H9 (cell line): ENCODE measurements at regions not wholly inside any gene's neighbourhood (a gene's known extent, or its start where the extent isn't known, plus 50 kb on each side); places are given as distances from the start of the nearest gene placed in this dataset.
A peak's percentile ranks its signal among the peaks of the same experiment; 100 is the strongest.

Experiments used
- DNase-seq: peaks from one replicate; pipeline ENCODE4 v3.0.0-alpha.2; 2017
- H2AFZ ChIP-seq: one replicate; pipeline ENCODE4 v1.6.1; 2013; ENCODE audit warnings: mild to moderate bottlenecking, low read length, control low read depth, moderate library complexity
- H2AK5ac ChIP-seq: 2 replicates; pipeline ENCODE4 v1.6.1; 2013; ENCODE audit warnings: low read length, control low read depth, mixed read lengths; ENCODE audit not compliant: insufficient read length
- H2BK120ac ChIP-seq: one replicate; pipeline ENCODE4 v1.6.1; 2013; ENCODE audit warnings: low read depth, mild to moderate bottlenecking, low read length, control low read depth, inconsistent platforms; ENCODE audit not compliant: poor library complexity, severe bottlenecking
- H2BK12ac ChIP-seq: 2 replicates; pipeline ENCODE4 v1.6.1; 2013; ENCODE audit warnings: low read length, control low read depth, mixed read lengths, low read depth; ENCODE audit not compliant: insufficient read length
- H2BK15ac ChIP-seq: 2 replicates; pipeline ENCODE4 v1.6.1; 2013; ENCODE audit warnings: low read depth, low read length, control low read depth
- H2BK20ac ChIP-seq: one replicate; pipeline ENCODE4 v1.6.1; 2013; ENCODE audit warnings: low read depth, mild to moderate bottlenecking, low read length, control low read depth, inconsistent platforms; ENCODE audit not compliant: poor library complexity, severe bottlenecking
- H2BK5ac ChIP-seq: 2 replicates; pipeline ENCODE4 v1.6.1; 2013; ENCODE audit warnings: low read length, control low read depth, mixed read lengths; ENCODE audit not compliant: insufficient read length
- H3K14ac ChIP-seq: 2 replicates; pipeline ENCODE4 v1.6.1; 2013; ENCODE audit warnings: low read length, control low read depth; ENCODE audit not compliant: insufficient read depth
- H3K18ac ChIP-seq: 2 replicates; pipeline ENCODE4 v1.6.1; 2013; ENCODE audit warnings: low read depth, mild to moderate bottlenecking, mixed read lengths, low read length, control low read depth; ENCODE audit not compliant: insufficient read length
- H3K23ac ChIP-seq: 2 replicates; pipeline ENCODE4 v1.6.1; 2013; ENCODE audit warnings: low read length, control low read depth, mixed read lengths, low read depth; ENCODE audit not compliant: insufficient read length
- H3K23me2 ChIP-seq: 2 replicates; pipeline ENCODE4 v1.6.1; 2013; ENCODE audit warnings: low read depth, mild to moderate bottlenecking, mixed read lengths, low read length, control low read depth; ENCODE audit not compliant: insufficient read length, poor library complexity, severe bottlenecking
- H3K27ac ChIP-seq: 2 replicates; pipeline ENCODE4 v1.5.1; 2013; ENCODE audit warnings: low read length, control low read depth, mixed read lengths, low read depth; ENCODE audit not compliant: insufficient read length
- H3K27me3 ChIP-seq: 2 replicates; pipeline ENCODE4 v1.6.1; 2013; ENCODE audit warnings: low read length, control low read depth, inconsistent platforms; ENCODE audit not compliant: insufficient read depth
- H3K4ac ChIP-seq: 2 replicates; pipeline ENCODE4 v1.6.1; 2013; ENCODE audit warnings: low read depth, mild to moderate bottlenecking, control low read depth, inconsistent platforms, low read length, moderate library complexity
- H3K4me1 ChIP-seq: 2 replicates; pipeline ENCODE4 v1.6.1; 2013; ENCODE audit warnings: low read length, control low read depth, inconsistent platforms; ENCODE audit not compliant: insufficient read depth
- H3K4me2 ChIP-seq: 2 replicates; pipeline ENCODE4 v1.6.1; 2013; ENCODE audit warnings: low read length, control low read depth, mixed read lengths; ENCODE audit not compliant: insufficient read length, insufficient read depth
- H3K56ac ChIP-seq: 2 replicates; pipeline ENCODE4 v1.6.1; 2013; ENCODE audit warnings: low read depth, mild to moderate bottlenecking, mixed read lengths, low read length, control low read depth; ENCODE audit not compliant: insufficient read length
- H3K79me1 ChIP-seq: 2 replicates; pipeline ENCODE4 v1.6.1; 2013; ENCODE audit warnings: low read depth, mild to moderate bottlenecking, moderate library complexity, low read length, control low read depth, inconsistent platforms; ENCODE audit not compliant: insufficient read depth, poor library complexity, severe bottlenecking
- H3K79me2 ChIP-seq: 2 replicates; pipeline ENCODE4 v1.6.1; 2013; ENCODE audit warnings: low read length, control low read depth, inconsistent platforms; ENCODE audit not compliant: insufficient read depth
- H3K9ac ChIP-seq: 2 replicates; pipeline ENCODE4 v1.6.1; 2013; ENCODE audit warnings: low read length, control low read depth, mixed read lengths; ENCODE audit not compliant: insufficient read length; ENCODE audit errors: extremely low read depth
- H3K9me3 ChIP-seq: one replicate; pipeline ENCODE4 v1.6.1; 2013; ENCODE audit warnings: low read depth, low read length, inconsistent platforms; ENCODE audit not compliant: control insufficient read depth
- H3T11ph ChIP-seq: one replicate; pipeline ENCODE4 v1.6.1; 2013; ENCODE audit warnings: mild to moderate bottlenecking, low read length, control low read depth, inconsistent platforms
- H4K20me1 ChIP-seq: one replicate; pipeline ENCODE4 v1.6.1; 2013; ENCODE audit not compliant: control insufficient read depth, insufficient read length, insufficient read depth
- H4K5ac ChIP-seq: 2 replicates; pipeline ENCODE4 v1.6.1; 2013; ENCODE audit warnings: low read depth, mild to moderate bottlenecking, mixed read lengths, low read length, control low read depth; ENCODE audit not compliant: insufficient read length
- H4K8ac ChIP-seq: replicated peaks from 2 replicates; pipeline ENCODE4 v1.6.1; 2013; ENCODE audit warnings: low read length, control low read depth, mixed read lengths, low read depth; ENCODE audit not compliant: insufficient read length
- H4K91ac ChIP-seq: 2 replicates; pipeline ENCODE4 v1.6.1; 2013; ENCODE audit warnings: low read depth, mild to moderate bottlenecking, moderate library complexity, mixed read lengths, low read length, control low read depth; ENCODE audit not compliant: insufficient read length
- H3K27ac Mint-ChIP-seq, 3 experiments: 2 replicates in 2 of 3; 3 replicates in 1 of 3; pipeline ENCODE4 v1.8.0; 2020 to 2021; ENCODE audit warnings: mixed read lengths in 3 of 3, mild to moderate bottlenecking in 1 of 3, moderate library complexity in 1 of 3
- H3K27me3 Mint-ChIP-seq: 2 replicates; pipeline ENCODE4 v1.8.0; 2021; ENCODE audit warnings: low read depth, mild to moderate bottlenecking, moderate library complexity, mixed read lengths
- H3K36me3 Mint-ChIP-seq, 3 experiments: 2 replicates in 2 of 3; 3 replicates in 1 of 3; pipeline ENCODE4 v1.8.0; 2020 to 2021; ENCODE audit warnings: low read depth in 3 of 3, mixed read lengths in 3 of 3; ENCODE audit not compliant: insufficient read depth in 1 of 3
- H3K4me1 Mint-ChIP-seq, 2 experiments: 2 replicates each; pipeline ENCODE4 v1.8.0; 2020; ENCODE audit warnings: mixed read lengths in 2 of 2
- H3K4me3 Mint-ChIP-seq, 2 experiments: 2 replicates in 1 of 2; 3 replicates in 1 of 2; pipeline ENCODE4 v1.8.0; 2020 to 2021; ENCODE audit warnings: mild to moderate bottlenecking in 2 of 2, mixed read lengths in 2 of 2, moderate library complexity in 1 of 2
- H3K9me3 Mint-ChIP-seq, 2 experiments: 2 replicates in 1 of 2; 3 replicates in 1 of 2; pipeline ENCODE4 v1.8.0; 2020; ENCODE audit warnings: mild to moderate bottlenecking in 2 of 2, mixed read lengths in 2 of 2, moderate library complexity in 1 of 2
- WGBS: extraction: QIAGEN DNeasy Blood & Tissue Kit; methylation state at CpG from one replicate; pipeline ENCODE4 v1.1.7; 2013; ENCODE audit warnings: missing lambda C conversion rate, low lambda C conversion rate, mixed read lengths; ENCODE audit not compliant: insufficient read length; ENCODE audit errors: extremely low coverage; 5-methylcytosine and 5-hydroxymethylcytosine counted together
- TF ChIP-seq, protein P1 (sequence below): fragments of 200-600 bp; sonication (generic); conservative IDR thresholded peaks from 3 replicates; pipeline ENCODE4 v1.8.0; 2021; ENCODE audit warnings: antibody characterized with exemption, mild to moderate bottlenecking

DNA sequence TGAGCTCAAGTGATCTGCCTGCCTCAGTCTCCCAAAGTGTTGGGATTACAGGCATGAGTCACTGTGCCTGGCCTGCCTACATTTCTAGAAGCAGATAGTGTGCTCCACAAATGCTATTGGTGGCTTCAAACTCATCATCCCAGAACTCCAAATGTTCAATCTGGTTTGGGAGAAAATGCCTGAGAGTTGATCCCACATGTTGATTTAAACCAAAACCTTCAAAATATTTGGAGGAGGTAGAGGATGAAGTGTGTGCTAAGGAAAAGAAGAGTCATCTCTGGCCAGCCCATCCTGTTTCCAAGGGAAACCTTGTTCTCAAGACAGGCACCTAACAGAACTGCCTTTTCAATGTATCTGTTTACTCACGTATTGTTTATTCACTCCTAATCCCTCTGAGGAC lies 55.4 kb upstream of the GRHL3 start:
- H3K4me1 Mint-ChIP-seq, result peaks cover 0 to 5% of the 10 kb centered on the region in 2 experiments; a peak in 2 of 4 replicates
- H3K27me3 ChIP-seq, result no peaks in the 10 kb centered on the region; the same call in 1 of the 2 replicates
- no peak overlapping the region for H4K8ac ChIP-seq
- H2BK120ac ChIP-seq, result no peak overlapping the region
- no peaks in the 10 kb centered on the region for H3K36me3 Mint-ChIP-seq
- WGBS, result no CpG with 5 or more reads among the region's 1 CpG
- H3K23me2 ChIP-seq, result no peaks in the 10 kb centered on the region
- no peaks in the 10 kb centered on the region for H3K27me3 Mint-ChIP-seq
- peak overlapping the region in 1 of 3 experiments; percentile 70; a peak in 1 of 7 replicates for H3K27ac Mint-ChIP-seq
- H4K20me1 ChIP-seq, result no peaks in the 10 kb centered on the region
- H2BK5ac ChIP-seq, result no peak overlapping the region
- no peak overlapping the region for H3K4me2 ChIP-seq
- H2BK12ac ChIP-seq, result no peak overlapping the region
- no peaks in the 10 kb centered on the region for H3K79me2 ChIP-seq
- no peak overlapping the region for H2AK5ac ChIP-seq
- H3K27ac ChIP-seq, result no peak overlapping the region
- H2AFZ ChIP-seq, result no peak overlapping the region
- TF ChIP-seq, protein P1, sequence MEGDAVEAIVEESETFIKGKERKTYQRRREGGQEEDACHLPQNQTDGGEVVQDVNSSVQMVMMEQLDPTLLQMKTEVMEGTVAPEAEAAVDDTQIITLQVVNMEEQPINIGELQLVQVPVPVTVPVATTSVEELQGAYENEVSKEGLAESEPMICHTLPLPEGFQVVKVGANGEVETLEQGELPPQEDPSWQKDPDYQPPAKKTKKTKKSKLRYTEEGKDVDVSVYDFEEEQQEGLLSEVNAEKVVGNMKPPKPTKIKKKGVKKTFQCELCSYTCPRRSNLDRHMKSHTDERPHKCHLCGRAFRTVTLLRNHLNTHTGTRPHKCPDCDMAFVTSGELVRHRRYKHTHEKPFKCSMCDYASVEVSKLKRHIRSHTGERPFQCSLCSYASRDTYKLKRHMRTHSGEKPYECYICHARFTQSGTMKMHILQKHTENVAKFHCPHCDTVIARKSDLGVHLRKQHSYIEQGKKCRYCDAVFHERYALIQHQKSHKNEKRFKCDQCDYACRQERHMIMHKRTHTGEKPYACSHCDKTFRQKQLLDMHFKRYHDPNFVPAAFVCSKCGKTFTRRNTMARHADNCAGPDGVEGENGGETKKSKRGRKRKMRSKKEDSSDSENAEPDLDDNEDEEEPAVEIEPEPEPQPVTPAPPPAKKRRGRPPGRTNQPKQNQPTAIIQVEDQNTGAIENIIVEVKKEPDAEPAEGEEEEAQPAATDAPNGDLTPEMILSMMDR, result no peak
- no peak for DNase-seq
- no peak overlapping the region for H3T11ph ChIP-seq
- H3K79me1 ChIP-seq, result no peaks in the 10 kb centered on the region
- no peak overlapping the region for H2BK15ac ChIP-seq
- H3K4me3 Mint-ChIP-seq, result no peak overlapping the region
- no peaks in the 10 kb centered on the region for H3K9me3 ChIP-seq
- no peak overlapping the region for H4K91ac ChIP-seq
- no peak overlapping the region for H3K23ac ChIP-seq
- H3K4me1 ChIP-seq, result no peaks in the 10 kb centered on the region
- H3K56ac ChIP-seq, result no peak overlapping the region
- no peak overlapping the region for H3K9ac ChIP-seq
- H3K18ac ChIP-seq, result no peak overlapping the region
- H3K14ac ChIP-seq, result no peak overlapping the region
- no peak overlapping the region for H3K4ac ChIP-seq
- no peak overlapping the region for H4K5ac ChIP-seq
- H3K9me3 Mint-ChIP-seq, result peaks cover 0 to 6% of the 10 kb centered on the region in 2 experiments; a peak in 3 of 5 replicates
- no peak overlapping the region for H2BK20ac ChIP-seq
